GM19395 (cell line): ENCODE measurements at regions not wholly inside any gene's neighbourhood (a gene's known extent, or its start where the extent isn't known, plus 50 kb on each side); places are given as distances from the start of the nearest gene placed in this dataset.
"Not testable (repeated sequence)": the region's sequence is repeated elsewhere in the genome, so short reads cannot be mapped to it uniquely, and the experiment has no call there.

Experiments used
- ATAC-seq: cut with Tn5 transposase; IDR thresholded peaks from one replicate; pipeline ENCODE4 v1.9.1; 2021; ENCODE audit warnings: mild to moderate bottlenecking, moderate library complexity; ENCODE audit not compliant: unreplicated experiment

DNA sequence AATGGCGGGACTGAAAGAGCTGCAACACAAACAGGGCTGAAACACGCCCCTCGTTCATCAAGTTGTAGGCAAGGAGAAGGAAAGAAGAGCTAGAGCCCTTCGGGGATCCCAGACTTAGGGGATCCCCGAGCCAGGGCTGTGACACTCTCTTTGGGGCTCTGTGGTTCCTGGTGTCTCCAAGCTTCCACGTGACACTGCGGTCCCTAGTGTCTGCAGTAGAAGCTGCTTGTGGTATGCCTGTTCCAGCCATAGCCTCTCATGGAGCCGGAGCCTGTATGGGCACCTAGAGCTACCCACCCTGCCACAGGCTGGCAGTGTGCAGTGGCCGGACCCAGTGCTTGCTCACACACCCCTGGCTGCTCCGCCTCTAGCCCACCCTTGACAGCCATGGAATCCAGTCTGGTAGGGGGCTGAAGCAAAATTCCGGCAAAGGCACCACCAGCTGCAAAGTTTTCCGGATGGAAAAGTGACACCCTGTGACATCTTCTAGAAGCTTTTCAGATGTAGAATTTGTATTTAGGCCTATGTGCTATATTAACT lies 1439.6 kb upstream of the ACO1 start:
- ATAC-seq, result no peak

DNA sequence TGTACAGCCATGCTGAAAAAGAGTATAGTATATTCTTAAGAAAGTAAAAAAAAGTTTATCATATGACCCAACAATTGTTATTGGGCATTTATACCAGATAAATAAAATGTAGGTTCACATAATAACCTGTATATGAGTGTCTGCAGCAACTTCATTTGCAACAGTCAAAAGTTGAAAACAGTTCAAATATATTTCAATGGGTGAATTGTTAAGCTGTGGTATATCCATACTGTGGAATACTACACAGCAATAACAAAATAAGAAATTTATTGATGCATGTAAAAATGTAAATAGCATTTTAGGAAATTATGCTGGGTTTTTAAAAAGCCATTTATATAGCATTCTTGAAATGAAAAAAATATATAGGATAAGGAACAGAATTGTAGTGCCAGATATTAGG lies 1420.1 kb upstream of the ACO1 start:
- ATAC-seq, result no peak

DNA sequence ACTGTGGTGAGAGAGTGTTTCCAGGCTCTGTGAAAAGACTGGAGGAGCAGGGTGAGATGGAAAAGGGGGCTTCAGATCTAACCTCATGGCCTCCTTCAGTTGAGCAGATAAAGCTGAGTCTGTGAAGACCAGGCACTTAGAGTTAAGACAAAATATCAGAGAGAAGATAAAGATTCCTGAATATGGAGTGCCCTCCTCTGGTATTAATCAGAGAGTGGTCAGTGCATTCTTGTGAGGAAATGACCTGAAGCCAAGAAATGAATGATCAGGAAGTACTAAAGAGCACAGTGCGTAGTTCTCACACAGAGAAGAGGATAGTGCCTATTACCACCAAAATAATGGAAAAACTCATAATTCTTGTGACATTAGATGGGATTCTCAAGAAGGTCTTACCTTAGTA lies 1417.0 kb upstream of the ACO1 start:
- no peak for ATAC-seq

DNA sequence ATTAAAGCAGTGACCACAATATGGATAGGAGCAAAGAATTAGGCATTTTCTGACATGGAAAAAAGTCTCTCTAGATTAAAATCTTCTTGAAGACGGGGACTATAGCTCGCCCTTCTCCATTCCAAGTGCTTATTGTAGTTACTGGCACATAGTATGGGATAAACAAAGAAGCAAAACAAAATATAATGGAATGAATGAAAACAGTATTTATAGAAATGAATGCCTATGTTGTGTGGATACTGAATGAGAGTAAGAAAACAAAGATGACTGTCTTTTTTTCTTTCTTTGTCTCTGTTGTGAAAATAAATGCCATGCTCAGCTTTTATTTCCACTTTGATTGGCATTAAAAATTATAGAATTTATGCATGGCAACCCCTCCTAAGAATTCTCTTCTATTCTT lies 1414.3 kb upstream of the ACO1 start:
- no peak for ATAC-seq

DNA sequence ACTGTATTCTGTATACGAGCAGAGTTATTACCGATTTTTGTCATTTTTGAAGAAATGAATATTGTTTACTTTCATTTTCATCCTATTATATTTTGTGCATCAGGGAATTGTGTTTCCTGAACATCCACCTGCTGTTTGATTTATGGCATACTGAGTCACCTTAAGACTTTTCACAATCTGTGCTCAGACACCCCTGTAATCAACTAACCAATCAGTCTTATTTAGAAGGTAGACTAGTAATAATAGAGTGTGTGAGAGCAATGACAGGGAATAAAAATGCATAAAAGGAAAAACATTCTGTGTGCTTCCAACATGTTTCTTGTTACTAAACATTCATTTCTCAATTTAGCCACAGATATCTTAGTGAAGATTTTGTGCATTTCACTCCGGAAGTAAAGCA lies 1413.6 kb upstream of the ACO1 start:
- no peak for ATAC-seq

DNA sequence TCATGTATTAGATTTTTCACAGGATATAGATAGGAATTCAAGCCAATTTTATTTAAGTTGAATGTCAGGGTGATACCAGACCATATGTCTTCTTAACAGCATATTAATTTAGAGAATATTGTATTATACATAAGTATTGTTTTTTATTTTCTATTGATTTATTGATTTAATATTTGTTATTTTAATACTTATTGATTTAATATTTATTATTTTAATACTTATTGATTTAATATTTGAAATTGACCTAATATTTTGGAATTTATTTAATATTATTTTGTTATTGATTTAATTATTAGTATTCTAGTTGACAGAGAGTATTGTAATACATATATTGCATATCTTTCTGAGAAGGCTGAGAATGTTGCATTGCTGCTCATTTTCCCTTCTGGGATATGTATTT lies 1411.8 kb upstream of the ACO1 start:
- ATAC-seq, result no peak

DNA sequence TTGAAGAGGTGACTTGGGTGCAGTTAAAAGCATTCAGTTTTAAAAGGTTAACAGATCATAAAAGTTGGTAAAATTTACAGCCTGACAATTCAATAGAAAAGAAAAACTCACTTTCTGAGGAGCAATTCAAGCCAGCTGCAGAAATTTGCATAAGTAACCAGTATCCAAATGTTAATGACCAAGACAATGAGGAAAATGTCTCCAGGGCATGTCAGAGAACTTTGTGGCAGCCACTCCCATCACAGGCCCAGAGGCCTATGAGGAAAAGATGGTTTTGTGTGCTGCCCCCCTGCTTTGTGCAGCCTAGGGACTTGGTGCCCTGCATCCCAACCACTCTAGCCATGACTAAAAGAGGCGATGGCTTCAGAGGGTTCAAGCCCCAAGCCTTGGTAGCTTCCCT lies 1406.5 kb upstream of the ACO1 start:
- no peak for ATAC-seq

DNA sequence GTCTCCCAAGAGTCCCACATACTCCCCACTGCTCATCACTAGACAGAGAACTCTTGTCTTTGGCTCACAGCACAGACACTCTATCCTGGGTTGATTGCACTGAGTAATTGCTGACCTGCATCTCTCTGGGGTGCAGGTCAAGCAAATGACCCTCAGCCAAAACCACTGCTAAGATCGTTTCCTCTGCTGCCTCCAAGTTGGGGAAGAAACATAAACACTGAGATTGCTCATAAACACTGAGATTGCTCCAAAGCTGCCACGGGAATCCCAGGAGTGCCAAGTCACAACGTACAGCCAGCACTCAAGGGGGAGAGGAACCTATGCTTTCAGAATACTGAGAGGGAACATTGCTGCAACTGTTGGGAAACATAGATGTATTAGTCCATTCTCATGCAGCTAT lies 1402.1 kb upstream of the ACO1 start:
- no peak for ATAC-seq

DNA sequence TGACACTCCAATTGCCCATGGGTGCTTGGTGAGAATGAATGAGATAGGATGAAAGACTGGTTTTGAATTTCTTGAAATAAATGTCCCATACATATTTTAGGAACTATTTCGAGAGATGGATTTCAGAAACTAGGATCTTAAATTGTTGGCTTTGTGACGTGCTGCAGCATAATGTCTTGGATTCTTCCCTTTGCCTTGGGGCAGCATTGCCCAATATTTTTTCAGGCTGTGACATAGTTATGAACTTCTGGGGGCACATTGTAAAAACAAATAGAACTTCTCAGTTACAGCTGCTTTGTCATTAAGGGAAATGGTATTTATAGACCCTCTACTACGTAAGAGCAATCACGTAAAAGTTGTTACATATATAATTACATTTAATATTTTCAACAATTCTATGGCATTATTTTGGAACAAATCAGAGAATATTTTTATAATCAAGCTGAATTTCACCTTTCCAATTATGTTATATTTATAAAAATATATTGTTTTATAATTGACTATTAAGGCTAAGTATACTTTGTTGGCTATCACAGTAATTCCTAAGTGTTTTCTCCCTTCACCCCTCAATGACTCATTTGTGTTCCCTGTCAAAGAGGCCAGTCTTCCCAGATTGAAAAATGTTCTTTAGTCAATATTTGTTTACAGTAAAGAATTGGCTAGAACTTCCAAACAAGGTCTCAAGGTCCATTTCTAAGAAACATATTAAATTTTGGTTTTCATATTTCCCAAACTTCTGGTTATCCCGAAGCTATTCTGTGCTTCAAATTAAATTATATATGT lies 1388.3 kb upstream of the ACO1 start:
- no peak for ATAC-seq

DNA sequence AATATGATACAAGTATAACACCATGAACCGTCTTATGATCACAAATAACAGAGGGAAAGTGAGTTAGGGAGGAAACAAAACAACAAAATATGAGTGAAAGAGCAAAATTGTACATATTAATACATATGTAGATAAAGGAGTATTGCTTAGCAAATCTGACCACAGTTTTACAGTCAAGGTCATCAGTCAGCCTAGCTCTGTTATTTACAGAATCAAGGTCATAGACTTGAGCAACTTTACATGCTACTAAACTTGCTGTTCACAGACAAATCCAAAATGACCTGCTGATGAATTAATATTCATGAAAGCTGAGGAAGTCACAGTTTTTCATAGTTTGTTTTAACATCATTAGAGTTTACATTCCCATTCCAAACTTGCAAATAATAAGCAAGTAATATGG lies 1387.7 kb upstream of the ACO1 start:
- ATAC-seq, result no peak

DNA sequence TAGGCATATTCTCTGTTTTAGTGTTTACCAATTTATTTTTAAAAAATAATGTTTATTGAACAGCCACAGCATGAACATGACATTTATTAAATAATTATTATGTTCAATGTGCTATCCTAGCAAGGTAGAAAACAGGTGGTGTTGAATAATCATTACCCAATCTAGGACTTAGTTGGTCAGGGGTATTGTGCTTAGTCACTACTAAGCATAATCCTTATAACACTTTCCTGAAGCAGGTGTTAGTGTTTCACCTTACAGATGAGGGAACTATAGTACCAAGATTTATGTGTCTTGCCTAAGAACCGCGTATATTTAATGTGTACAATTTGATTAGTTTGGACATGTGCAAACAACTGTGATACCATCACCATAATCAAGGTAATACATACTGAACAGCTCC lies 1387.2 kb upstream of the ACO1 start:
- no peak for ATAC-seq

DNA sequence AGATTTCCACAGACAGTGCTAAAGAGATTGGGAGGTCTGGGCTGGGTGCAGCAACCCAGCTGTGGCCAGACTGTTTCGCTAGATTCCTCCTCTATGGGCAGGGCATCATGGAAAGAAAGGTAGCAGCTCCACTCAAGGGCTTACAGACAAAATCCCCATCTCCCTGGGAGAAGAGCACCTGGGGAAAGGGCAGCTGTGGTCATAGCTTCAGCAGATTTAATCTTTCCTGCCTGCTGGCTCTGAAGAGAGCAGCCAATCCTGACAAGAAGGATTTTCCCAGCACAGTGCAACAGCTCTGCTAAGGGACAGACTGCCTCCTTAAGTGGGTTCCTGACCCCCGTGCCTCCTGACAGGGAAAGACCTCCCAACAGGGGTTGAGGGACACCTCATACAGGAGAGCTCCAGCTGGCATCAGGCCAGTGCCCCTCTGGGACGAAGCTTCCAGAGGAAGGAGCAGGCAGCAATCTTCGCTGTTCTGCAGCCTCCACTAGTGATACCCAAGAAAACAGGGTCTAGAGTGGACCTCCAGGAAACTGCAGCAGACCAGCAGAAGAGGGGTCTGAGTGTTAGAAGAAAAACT lies 1379.3 kb upstream of the ACO1 start:
- ATAC-seq, result no peak

DNA sequence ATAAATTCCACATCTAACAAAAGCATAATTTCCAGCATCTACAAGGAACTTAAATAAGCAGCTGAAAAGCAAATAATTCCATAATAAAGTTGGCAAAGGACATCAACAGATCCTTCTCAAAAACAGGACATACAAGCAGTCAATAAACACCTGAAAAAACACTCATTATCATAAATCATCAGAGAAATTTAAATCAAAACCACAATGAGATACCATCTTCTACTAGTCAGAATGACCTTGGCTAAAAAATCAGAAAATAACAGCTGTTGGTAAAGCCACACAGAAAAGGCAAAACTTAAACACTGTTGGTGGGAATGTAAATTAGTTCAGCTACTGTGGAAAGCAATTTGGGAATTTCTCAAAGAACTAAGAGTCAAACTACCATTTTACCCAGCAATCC lies 1371.1 kb upstream of the ACO1 start:
- ATAC-seq, result no peak

DNA sequence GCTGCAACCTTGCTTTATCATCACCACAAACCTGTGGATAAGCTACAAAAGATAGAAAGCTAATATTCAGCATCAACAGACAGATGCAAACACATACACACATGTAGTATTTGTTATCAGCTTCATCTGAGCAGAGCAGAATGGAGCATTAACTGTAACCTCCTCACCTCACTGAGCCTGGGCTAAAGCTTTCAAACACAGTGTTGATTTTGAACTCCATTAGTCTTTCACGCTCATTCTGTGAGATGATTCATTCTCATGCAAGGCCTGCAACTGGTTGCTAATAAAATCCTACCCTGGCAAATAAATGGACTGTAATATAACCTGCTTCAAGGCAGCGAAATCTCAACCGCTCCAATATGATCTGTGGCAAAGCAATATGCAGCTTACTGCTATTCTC lies 1360.6 kb upstream of the ACO1 start:
- no peak for ATAC-seq

DNA sequence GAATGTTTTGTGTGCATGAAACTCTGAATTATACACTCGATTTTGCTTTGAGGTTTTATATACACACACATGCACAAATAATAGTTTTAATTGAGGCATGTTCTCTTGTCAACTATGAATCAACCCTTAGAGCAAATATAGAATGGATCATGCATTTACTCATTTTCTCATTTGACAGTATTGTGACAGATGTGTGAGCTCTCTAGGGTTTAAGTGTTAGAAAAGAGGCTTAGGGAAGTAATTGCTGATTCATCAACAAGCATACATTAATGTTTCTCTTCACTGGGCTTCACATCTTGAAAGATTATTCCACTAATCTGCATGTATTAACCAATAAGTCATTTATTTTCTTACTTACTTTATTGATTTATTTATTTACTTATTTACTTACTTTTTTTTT lies 1356.8 kb upstream of the ACO1 start:
- no peak for ATAC-seq

DNA sequence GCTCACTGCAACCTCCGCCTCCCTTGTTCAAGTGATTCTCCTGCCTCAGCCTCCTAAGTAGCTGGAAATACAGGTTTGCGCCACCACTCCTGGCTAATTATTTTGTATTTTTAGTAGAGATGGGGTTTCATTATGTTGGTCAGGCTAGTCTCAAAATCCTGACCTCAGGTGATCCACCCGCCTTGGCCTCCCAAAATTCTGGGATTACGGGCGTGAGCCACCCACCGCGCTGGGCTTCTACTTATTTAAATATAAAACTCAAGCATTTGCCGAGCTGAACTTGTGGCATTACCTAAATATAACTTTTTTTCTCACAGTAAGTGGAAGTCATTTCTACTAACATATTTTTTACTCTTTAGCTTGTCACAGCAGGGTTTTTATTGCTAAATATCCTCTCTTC lies 1356.3 kb upstream of the ACO1 start:
- no peak for ATAC-seq

DNA sequence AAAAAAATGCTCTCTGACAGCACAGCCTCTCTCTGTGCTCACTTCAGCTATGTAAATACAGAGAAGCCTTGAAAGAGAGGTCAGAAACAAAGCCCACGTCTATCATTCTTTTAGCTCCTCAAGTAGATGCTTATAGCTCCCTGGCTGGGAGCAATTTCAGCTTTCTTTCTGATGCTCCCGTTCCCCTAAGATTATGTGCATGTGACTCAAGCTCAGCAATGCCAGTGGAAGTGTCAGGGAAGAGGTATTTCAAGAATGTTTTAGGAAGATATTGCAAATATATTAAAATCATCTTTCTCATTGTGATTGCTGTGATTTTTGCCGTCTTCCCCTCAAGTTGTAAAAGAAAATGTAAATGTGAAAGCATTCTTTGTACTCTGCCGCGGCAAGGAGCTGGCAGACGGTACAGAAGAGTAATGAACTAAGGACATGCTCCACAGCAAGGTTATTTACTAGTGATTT lies 1353.7 kb upstream of the ACO1 start:
- ATAC-seq, result no peak

DNA sequence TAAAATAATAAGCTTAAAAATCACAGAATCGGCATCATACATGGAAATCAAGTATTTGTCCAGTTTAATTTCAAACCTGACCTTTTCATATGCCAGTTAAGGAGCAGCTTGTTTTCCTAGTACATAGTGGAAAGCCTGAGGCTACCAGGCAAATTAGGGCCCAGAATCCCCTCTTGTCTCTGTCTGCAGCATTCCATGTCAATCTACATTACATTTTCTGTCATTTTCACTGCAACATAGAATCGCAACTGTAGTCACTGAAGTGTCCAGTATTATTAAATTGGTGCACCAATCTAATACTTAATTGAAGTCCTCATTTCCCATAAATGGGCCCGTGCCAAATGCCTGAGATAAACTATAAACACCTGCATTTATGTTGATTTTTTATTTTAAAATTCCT lies 1352.2 kb upstream of the ACO1 start:
- ATAC-seq, result no peak

DNA sequence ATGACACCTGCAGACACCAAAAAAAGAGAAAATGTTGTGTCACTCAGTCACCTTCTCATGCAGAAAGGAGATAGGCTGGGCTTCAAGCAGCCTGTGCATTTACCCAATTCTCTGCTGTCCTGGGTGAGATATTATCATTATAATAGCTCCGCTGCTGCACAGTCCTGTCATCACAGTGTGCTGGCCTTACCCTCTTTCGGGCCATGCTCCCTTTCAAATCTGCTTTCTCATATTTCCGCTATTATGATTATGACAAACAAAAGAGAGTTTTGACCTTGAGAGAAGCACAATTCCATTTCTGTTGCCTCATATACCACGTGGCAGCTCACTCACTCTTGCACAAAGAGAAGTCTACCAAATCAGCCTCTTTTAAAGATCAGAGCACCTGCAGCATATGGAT lies 1350.1 kb upstream of the ACO1 start:
- no peak for ATAC-seq

DNA sequence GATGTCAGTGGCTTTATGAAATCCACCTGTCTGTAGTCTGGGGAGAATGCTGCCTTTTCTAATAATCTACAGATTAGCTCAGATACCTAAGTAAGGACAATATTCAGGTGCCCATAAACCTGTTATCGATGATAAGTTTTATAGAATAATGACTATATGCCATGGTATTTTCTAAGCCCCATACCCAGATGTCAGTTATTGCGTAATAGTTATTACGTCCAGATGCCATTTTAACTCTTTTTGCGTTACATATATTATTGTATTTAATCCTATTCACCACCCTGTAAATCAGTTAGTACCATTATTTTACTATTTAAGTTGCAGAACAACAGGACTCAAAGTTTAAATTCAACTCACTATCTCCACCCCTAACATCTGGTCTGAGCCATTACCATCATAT lies 1343.9 kb upstream of the ACO1 start:
- ATAC-seq, result no peak

DNA sequence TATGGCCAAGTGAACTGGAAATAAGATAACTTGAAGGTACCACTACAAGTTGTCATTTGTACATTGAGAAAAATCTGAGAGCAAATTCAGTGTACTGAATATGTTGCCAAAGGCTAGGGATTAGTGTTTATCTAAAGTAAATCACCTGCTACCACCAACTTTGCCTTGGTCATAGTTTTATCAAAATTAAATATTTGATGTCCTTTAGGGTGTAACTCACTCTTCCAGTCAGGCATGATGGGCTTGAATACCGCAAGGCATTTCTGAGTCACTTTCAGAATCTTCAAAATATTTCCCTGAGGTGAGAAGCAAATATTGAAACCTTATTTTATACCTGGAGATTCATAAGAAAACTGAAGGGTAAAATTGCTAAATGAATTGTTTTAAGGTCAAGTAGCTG lies 1338.6 kb upstream of the ACO1 start:
- ATAC-seq, result no peak

DNA sequence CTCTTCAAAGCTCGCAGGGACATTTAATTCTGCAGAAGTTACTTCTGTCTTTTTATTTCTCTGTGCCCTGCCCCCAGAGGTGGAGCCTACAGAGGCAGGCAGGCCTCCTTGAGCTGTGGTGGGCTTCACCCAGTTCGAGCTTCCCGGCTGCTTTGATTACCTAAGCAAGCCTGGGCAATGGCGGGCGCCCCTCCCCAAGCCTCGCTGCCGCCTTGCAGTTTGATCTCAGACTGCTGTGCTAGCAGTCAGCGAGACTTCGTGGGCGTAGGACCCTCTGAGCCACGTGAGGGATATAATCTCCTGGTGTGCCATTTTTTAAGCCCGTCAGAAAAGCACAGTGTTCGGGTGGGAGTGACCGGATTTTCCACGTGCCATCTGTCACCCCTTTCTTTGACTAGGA lies 1322.9 kb upstream of the ACO1 start:
- ATAC-seq, result not testable (repeated sequence)

DNA sequence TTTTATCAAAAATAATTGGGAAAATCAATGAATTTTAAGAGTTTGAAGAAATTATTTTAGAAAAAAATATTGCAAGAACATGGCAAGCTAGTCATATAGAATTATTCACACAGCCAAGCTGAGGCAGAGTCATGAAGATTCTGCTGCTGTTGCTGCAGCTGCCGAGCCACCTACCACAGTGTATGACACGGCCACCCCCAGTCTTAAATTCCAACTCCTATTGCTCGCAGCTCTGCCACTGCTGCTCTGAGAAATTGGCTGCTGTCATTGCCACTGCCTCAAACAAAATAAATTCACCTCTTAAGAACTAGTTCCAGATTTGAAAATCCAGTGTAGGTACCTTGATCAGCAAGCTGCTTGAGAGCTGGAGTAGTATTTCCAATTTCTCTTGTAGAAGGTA lies 1318.8 kb upstream of the ACO1 start:
- ATAC-seq, result no peak
